ENCODE measurements at regions not wholly inside any gene's neighbourhood (a gene's known extent, or its start where the extent isn't known, plus 50 kb on each side); places are given as distances from the start of the nearest gene placed in this dataset.

- TF ChIP-seq CTCF (IDR thresholded peaks at IDR 0.05; ENCODE audit: low read length) (no peak), EZH2 (IDR thresholded peaks at IDR 0.05; ENCODE audit: borderline replicate concordance, low read length) (no peak)
Observed at GRCh38 chr2:64910523-64910922, 78.7 kb upstream of the SLC1A4 start.

Measured in OCI-LY1 (cell line).